Hepatocyte (in vitro differentiated cells): ENCODE measurements at regions not wholly inside any gene's neighbourhood (a gene's known extent, or its start where the extent isn't known, plus 50 kb on each side); places are given as distances from the start of the nearest gene placed in this dataset.

Experiments
- DNase-seq: peaks from one replicate; pipeline ENCODE4 v3.0.0-alpha.2; 2016; ENCODE audit warnings: low spot score
- H2AFZ ChIP-seq: fragments of 200-600 bp; sonication (generic); 2 replicates; pipeline ENCODE4 v1.6.0; 2016; ENCODE audit warnings: antibody characterized with exemption, mild to moderate bottlenecking
- H3K27ac ChIP-seq: fragments of 200-600 bp; sonication (generic); 2 replicates; pipeline ENCODE4 v1.5.1; 2016; ENCODE audit warnings: mild to moderate bottlenecking
- H3K27me3 ChIP-seq: fragments of 200-600 bp; sonication (generic); 2 replicates; pipeline ENCODE4 v1.6.1; 2016
- H3K36me3 ChIP-seq: fragments of 200-600 bp; sonication (generic); replicated peaks from 2 replicates; pipeline ENCODE4 v1.5.1; 2016; ENCODE audit warnings: low read depth; ENCODE audit not compliant: insufficient read depth
- H3K4me1 ChIP-seq: fragments of 200-600 bp; sonication (generic); 2 replicates; pipeline ENCODE4 v1.5.1; 2016; ENCODE audit warnings: mild to moderate bottlenecking, moderate library complexity; ENCODE audit not compliant: insufficient read depth
- H3K4me2 ChIP-seq: fragments of 200-600 bp; sonication (generic); 2 replicates; pipeline ENCODE4 v1.6.0; 2016
- H3K4me3 ChIP-seq: fragments of 200-600 bp; sonication (generic); 2 replicates; pipeline ENCODE4 v1.5.1; 2016; ENCODE audit warnings: mild to moderate bottlenecking
- H3K79me2 ChIP-seq: fragments of 200-600 bp; sonication (generic); 2 replicates; pipeline ENCODE4 v1.6.0; 2017; ENCODE audit warnings: mild to moderate bottlenecking
- H3K9me2 ChIP-seq: fragments of 200-600 bp; sonication (generic); replicated peaks from 2 replicates; pipeline ENCODE4 v1.6.0; 2017; ENCODE audit warnings: mild to moderate bottlenecking; ENCODE audit not compliant: insufficient read depth
- H3K9me3 ChIP-seq: fragments of 200-600 bp; sonication (generic); 2 replicates; pipeline ENCODE4 v1.5.1; 2016; ENCODE audit warnings: low read depth, mild to moderate bottlenecking
- H4K20me1 ChIP-seq: fragments of 200-600 bp; sonication (generic); 2 replicates; pipeline ENCODE4 v1.6.0; 2016; ENCODE audit warnings: mild to moderate bottlenecking; ENCODE audit not compliant: insufficient read depth, poor library complexity, severe bottlenecking
- CTCF ChIP-seq: fragments of 200-600 bp; sonication (generic); IDR thresholded peaks from 2 replicates; pipeline ENCODE4 v1.5.1; 2016; ENCODE audit warnings: antibody characterized with exemption, mild to moderate bottlenecking; ENCODE audit not compliant: poor library complexity
- EZH2 ChIP-seq: fragments of 200-600 bp; sonication (generic); IDR thresholded peaks from 2 replicates; pipeline ENCODE4 v1.6.1; 2016; ENCODE audit warnings: antibody characterized with exemption, mild to moderate bottlenecking, borderline replicate concordance
- EZH2phosphoT487 ChIP-seq: fragments of 200-600 bp; sonication (generic); IDR thresholded peaks from one replicate; pipeline ENCODE4 v1.6.1; 2018; ENCODE audit warnings: antibody characterized with exemption, mild to moderate bottlenecking, low read depth, moderate library complexity; ENCODE audit not compliant: unreplicated experiment, severe bottlenecking
- WGBS: methylation state at CpG from one replicate; pipeline ENCODE4 v1.1.6; 2016; ENCODE audit warnings: low lambda C conversion rate; ENCODE audit errors: missing lambda C conversion rate; 5-methylcytosine and 5-hydroxymethylcytosine counted together

GRCh38 chr16:85998171-85998867, 99.4 kb downstream of the IRF8 start:
- Histone ChIP-seq H4K20me1 (no peaks in the 10 kb centered on the region), H3K9me3 (no peaks in the 10 kb centered on the region), H3K27me3 (no peaks in the 10 kb centered on the region), H3K4me1 (no peaks in the 10 kb centered on the region), H2AFZ (no peak overlapping the region), H3K9me2 (no peaks in the 10 kb centered on the region), H3K36me3 (no peaks in the 10 kb centered on the region), H3K79me2 (no peaks in the 10 kb centered on the region), H3K27ac (no peak overlapping the region), H3K4me3 (no peak overlapping the region), H3K4me2 (no peak overlapping the region)
- DNase-seq, result no peak
- WGBS, result 90% methylated on average over 9 of the region's 9 CpGs
- TF ChIP-seq CTCF (no peak), EZH2phosphoT487 (no peak)

GRCh38 chr16:85998868-85999729, 100.1 kb downstream of the IRF8 start:
- Histone ChIP-seq H3K4me1 (no peaks in the 10 kb centered on the region), H3K4me3 (no peak overlapping the region), H2AFZ (no peak overlapping the region), H3K79me2 (no peaks in the 10 kb centered on the region), H3K9me2 (no peaks in the 10 kb centered on the region), H3K4me2 (no peak overlapping the region), H3K27ac (no peak overlapping the region), H3K36me3 (no peaks in the 10 kb centered on the region), H3K27me3 (no peaks in the 10 kb centered on the region), H3K9me3 (no peaks in the 10 kb centered on the region), H4K20me1 (no peaks in the 10 kb centered on the region)
- 68% methylated on average over 8 of the region's 8 CpGs for WGBS
- TF ChIP-seq EZH2phosphoT487 (no peak), CTCF (no peak), EZH2 (no peak)
- no peak for DNase-seq

GRCh38 chr16:85999778-86000177, 100.8 kb downstream of the IRF8 start:
- Histone ChIP-seq H3K9me3 (no peaks in the 10 kb centered on the region), H4K20me1 (no peaks in the 10 kb centered on the region), H3K9me2 (no peaks in the 10 kb centered on the region), H3K27me3 (no peaks in the 10 kb centered on the region), H3K4me2 (no peak overlapping the region), H3K36me3 (no peaks in the 10 kb centered on the region), H3K4me3 (no peak overlapping the region), H3K27ac (no peak overlapping the region), H2AFZ (no peak overlapping the region), H3K79me2 (no peaks in the 10 kb centered on the region), H3K4me1 (no peaks in the 10 kb centered on the region)
- 94% methylated on average over 4 of the region's 4 CpGs for WGBS
- TF ChIP-seq CTCF (no peak), EZH2phosphoT487 (no peak), EZH2 (no peak)
- no peak for DNase-seq
